Brain microvascular endothelial cell (primary cell): ENCODE measurements at regions not wholly inside any gene's neighbourhood (a gene's known extent, or its start where the extent isn't known, plus 50 kb on each side); places are given as distances from the start of the nearest gene placed in this dataset.
A peak's percentile ranks its signal among the peaks of the same experiment; 100 is the strongest.

ENCODE experiments used
- DNase-seq: peaks from one replicate; pipeline ENCODE4 v3.0.0-alpha.2; 2020
- H3K27ac ChIP-seq: fragments of 250-450 bp; sonication (Bioruptor Pico); 2 replicates; pipeline ENCODE4 v1.5.1; 2020; ENCODE audit warnings: mild to moderate bottlenecking, moderate library complexity
- H3K27me3 ChIP-seq: fragments of 250-450 bp; sonication (Bioruptor Pico); replicated peaks from 2 replicates; pipeline ENCODE4 v1.5.1; 2020; ENCODE audit warnings: mild to moderate bottlenecking
- H3K36me3 ChIP-seq: fragments of 250-450 bp; sonication (Bioruptor Pico); replicated peaks from 2 replicates; pipeline ENCODE4 v1.5.1; 2020; ENCODE audit warnings: mild to moderate bottlenecking
- H3K4me3 ChIP-seq: 2 replicates; pipeline ENCODE4 v1.5.1; 2011; ENCODE audit warnings: low read depth, mild to moderate bottlenecking, control low read depth, low read length, moderate library complexity
- CTCF ChIP-seq: IDR thresholded peaks from 2 replicates; pipeline ENCODE4 v1.5.1; 2011; ENCODE audit warnings: low read depth, mild to moderate bottlenecking, moderate library complexity, low read length, control low read depth, inconsistent platforms; ENCODE audit errors: missing control alignments
- in situ Hi-C: cut with HindIII; loops from 2 replicates; pipeline ENCODE4 v1.10.0; 2017; ENCODE audit warnings: low sequenced_read_pairs, low pct_ligation_motif_present

- in situ Hi-C loops, result no loop called here
- no peaks in the 10 kb centered on the region for H3K27me3 ChIP-seq
- peak overlapping the region; percentile 39 for H3K27ac ChIP-seq
- DNase-seq, result peak; percentile 70
- H3K36me3 ChIP-seq, result no peaks in the 10 kb centered on the region
- H3K4me3 ChIP-seq, result no peak overlapping the region
- no peak for TF ChIP-seq CTCF
These were observed 412.4 kb upstream of the NRP1 start for GRCh38 chr10:33746836-33747268.

DNA sequence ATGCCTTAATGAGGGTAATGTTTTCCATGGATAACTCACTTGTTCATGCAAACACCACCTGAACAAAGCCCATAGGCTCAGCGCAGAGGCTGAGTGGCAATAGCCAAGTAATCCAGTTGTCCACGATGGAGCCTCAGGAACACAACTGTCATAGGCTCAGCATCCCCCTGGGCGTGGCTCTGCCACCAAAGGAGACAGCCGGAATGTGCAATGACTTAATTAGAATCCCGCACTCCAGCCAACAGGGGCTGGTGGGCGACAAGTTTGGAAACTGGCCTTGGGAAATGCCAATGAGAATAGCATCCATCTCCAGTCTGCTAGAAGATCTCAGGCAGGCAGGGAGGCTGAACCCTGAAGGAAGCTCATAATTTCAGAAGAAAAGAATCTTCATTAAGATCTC, 411.7 kb upstream of the NRP1 start:
- Histone ChIP-seq H3K36me3 (no peaks in the 10 kb centered on the region), H3K27me3 (no peaks in the 10 kb centered on the region), H3K4me3 (no peak overlapping the region), H3K27ac (no peak overlapping the region)
- TF ChIP-seq CTCF, result no peak
- in situ Hi-C loops, result no loop called here
- DNase-seq, result no peak

DNA sequence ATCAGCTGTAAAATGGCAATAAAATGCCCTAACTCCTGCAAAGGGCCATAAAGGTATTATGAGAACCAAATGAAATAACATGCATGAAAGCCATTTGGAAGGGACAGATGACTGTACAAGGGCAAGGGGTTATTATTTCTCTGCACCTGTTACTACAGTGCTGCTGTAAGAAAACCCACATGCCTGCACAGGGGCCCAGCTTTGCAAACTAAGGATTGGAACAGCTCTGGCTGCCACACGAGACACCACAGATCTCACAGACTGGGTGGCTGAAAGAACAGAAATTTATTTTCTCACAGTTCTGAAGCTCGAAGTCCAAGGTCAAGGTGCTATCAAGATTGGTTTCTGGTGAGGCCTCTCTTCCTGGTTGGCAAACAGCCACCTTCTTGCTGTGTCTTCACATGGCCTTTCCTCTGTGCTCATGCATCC, 409.0 kb upstream of the NRP1 start:
- no peaks in the 10 kb centered on the region for H3K36me3 ChIP-seq
- in situ Hi-C loops, result no loop called here
- no peak overlapping the region for H3K4me3 ChIP-seq
- H3K27me3 ChIP-seq, result no peaks in the 10 kb centered on the region
- TF ChIP-seq CTCF, result no peak
- DNase-seq, result no peak
- no peak overlapping the region for H3K27ac ChIP-seq

GRCh38 chr10:33739031-33739430, 404.6 kb upstream of the NRP1 start:
- TF ChIP-seq CTCF, result no peak
- in situ Hi-C loops, result no loop called here

GRCh38 chr10:33735464-33735923, 401.0 kb upstream of the NRP1 start:
- no peak for DNase-seq
- Histone ChIP-seq H3K27me3 (no peaks in the 10 kb centered on the region), H3K27ac (no peak overlapping the region), H3K4me3 (no peak overlapping the region), H3K36me3 (no peaks in the 10 kb centered on the region)
- in situ Hi-C loops, result no loop called here
- no peak for TF ChIP-seq CTCF

More at GRCh38 chr10:33739031-33739430, 404.6 kb upstream of the NRP1 start:
- Histone ChIP-seq H3K27ac (no peak overlapping the region), H3K27me3 (no peaks in the 10 kb centered on the region), H3K36me3 (no peaks in the 10 kb centered on the region), H3K4me3 (no peak overlapping the region)
- DNase-seq, result no peak
